ENCODE measurements at regions not wholly inside any gene's neighbourhood (a gene's known extent, or its start where the extent isn't known, plus 50 kb on each side); places are given as distances from the start of the nearest gene placed in this dataset.

GRCh38 chr20:9919271-9920014, 80.6 kb upstream of the PAK5 start:
- Histone ChIP-seq H3K4me1 (no peaks in the 10 kb centered on the region), H3K9ac (no peak overlapping the region), H3K4me2 (ENCODE audit: low read length) (no peak overlapping the region), H3K9me3 (ENCODE audit: control insufficient read depth, low read length) (no peaks in the 10 kb centered on the region), H3K27me3 (ENCODE audit: control insufficient read depth, insufficient read depth, low read length) (no peaks in the 10 kb centered on the region), H3K27ac (no peak overlapping the region), H3K4me3 (ENCODE audit: low read depth, low read length) (no peak overlapping the region), H2AFZ (no peak overlapping the region), H3K79me2 (no peaks in the 10 kb centered on the region), H3K36me3 (ENCODE audit: control insufficient read depth, insufficient read depth, low read length) (no peaks in the 10 kb centered on the region)
- TF ChIP-seq CTCF (IDR thresholded peaks at IDR 0.05) = no peak

DNA sequence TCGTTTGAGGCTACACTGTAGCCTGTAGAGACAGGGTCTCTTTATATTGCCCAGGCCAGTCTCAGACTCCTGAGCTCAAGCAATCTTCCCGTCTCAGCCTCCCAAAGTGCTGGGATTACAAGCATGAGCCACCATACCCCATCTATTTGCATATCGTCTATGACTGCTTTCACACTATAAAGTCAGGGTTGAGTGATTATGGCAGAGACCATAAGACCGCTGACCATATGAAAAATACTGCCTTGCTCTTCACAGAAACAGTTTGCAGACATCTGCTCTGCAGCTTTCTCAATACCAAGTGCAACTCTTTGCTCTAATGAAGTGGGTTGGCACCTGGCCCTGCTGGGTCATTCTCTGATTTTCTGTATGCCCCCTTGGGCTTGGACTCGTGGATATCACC, 79.5 kb upstream of the PAK5 start:
- Histone ChIP-seq H3K4me1 (no peaks in the 10 kb centered on the region), H2AFZ (no peak overlapping the region), H3K36me3 (ENCODE audit: control insufficient read depth, insufficient read depth, low read length) (no peaks in the 10 kb centered on the region), H3K9me3 (ENCODE audit: control insufficient read depth, low read length) (no peaks in the 10 kb centered on the region), H3K27me3 (ENCODE audit: control insufficient read depth, insufficient read depth, low read length) (no peaks in the 10 kb centered on the region), H3K9ac (no peak overlapping the region), H3K4me3 (ENCODE audit: low read depth, low read length) (no peak overlapping the region), H3K27ac (no peak overlapping the region), H3K4me2 (ENCODE audit: low read length) (no peak overlapping the region), H3K79me2 (no peaks in the 10 kb centered on the region)
- TF ChIP-seq CTCF (IDR thresholded peaks at IDR 0.05) = no peak

GRCh38 chr20:9916761-9917160, 77.9 kb upstream of the PAK5 start:
- Histone ChIP-seq H3K9me3 (ENCODE audit: control insufficient read depth, low read length) (no peaks in the 10 kb centered on the region), H2AFZ (no peak overlapping the region), H3K27me3 (ENCODE audit: control insufficient read depth, insufficient read depth, low read length) (no peaks in the 10 kb centered on the region), H3K27ac (no peak overlapping the region), H3K36me3 (ENCODE audit: control insufficient read depth, insufficient read depth, low read length) (no peaks in the 10 kb centered on the region), H3K79me2 (no peaks in the 10 kb centered on the region), H3K4me3 (ENCODE audit: low read depth, low read length) (no peak overlapping the region), H3K4me1 (no peaks in the 10 kb centered on the region), H3K4me2 (ENCODE audit: low read length) (no peak overlapping the region), H3K9ac (no peak overlapping the region)
- no peak for TF ChIP-seq CTCF (IDR thresholded peaks at IDR 0.05)

DNA sequence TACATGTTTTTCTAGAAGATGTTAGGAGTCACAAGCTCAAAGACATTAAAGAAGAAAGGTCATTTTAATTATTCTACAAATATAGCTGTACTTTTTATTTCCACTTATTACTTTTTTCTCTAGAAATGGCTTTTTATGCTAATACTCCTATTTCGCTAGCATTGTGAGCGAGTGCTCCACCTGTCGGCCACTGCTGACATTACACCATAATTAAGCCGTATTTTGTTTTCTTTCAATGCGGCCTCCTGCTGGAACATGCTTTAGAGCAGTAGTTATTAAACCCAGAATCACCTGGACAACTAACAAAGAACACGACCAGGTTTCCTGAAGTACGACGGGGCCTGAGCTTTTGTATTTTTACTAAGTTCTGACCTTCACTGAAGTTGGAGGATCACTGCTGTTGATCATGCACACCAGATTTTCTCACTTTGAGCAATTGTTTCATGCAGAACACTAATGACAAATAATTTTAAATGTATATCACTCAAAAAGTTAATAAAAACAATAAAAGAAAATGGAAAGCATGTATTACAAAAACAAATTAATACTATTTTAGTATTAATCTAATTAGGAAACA, 74.1 kb upstream of the PAK5 start:
- H2AFZ ChIP-seq = no peak overlapping the region
- no peaks in the 10 kb centered on the region for H3K27me3 ChIP-seq (ENCODE audit: control insufficient read depth, insufficient read depth, low read length)
- peak; percentile 86 for TF ChIP-seq CTCF (IDR thresholded peaks at IDR 0.05)
- no peaks in the 10 kb centered on the region for H3K36me3 ChIP-seq (ENCODE audit: control insufficient read depth, insufficient read depth, low read length)
- no peaks in the 10 kb centered on the region for H3K79me2 ChIP-seq
- H3K9ac ChIP-seq = no peak overlapping the region
- H3K4me3 ChIP-seq (ENCODE audit: low read depth, low read length) = no peak overlapping the region
- H3K4me2 ChIP-seq (ENCODE audit: low read length) = no peak overlapping the region
- no peaks in the 10 kb centered on the region for H3K4me1 ChIP-seq
- H3K27ac ChIP-seq = no peak overlapping the region
- no peaks in the 10 kb centered on the region for H3K9me3 ChIP-seq (ENCODE audit: control insufficient read depth, low read length)

DNA sequence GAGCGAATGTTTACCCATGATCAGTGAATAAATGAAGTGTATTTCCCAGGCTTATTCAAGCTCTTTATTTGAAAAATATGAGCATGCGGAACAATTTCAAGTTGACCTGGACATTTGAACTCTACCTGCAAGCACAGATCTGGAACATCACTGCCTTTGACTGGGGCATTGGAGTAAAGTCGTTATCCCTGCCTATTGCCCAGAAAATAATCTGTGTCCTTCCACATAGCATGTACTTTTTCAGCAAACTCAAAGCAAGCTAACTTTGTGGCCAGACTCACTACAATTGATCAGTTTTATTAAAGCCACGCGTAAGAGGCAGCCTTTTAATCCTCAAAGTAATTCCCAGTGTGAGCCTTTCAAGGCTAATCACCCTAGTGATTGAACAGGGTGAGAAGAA, 73.4 kb upstream of the PAK5 start:
- no peak overlapping the region for H3K9ac ChIP-seq
- H3K36me3 ChIP-seq (ENCODE audit: control insufficient read depth, insufficient read depth, low read length) = no peaks in the 10 kb centered on the region
- H3K79me2 ChIP-seq = no peaks in the 10 kb centered on the region
- H3K4me1 ChIP-seq = no peaks in the 10 kb centered on the region
- H3K9me3 ChIP-seq (ENCODE audit: control insufficient read depth, low read length) = no peaks in the 10 kb centered on the region
- no peak for TF ChIP-seq CTCF (IDR thresholded peaks at IDR 0.05)
- H3K27ac ChIP-seq = no peak overlapping the region
- no peaks in the 10 kb centered on the region for H3K27me3 ChIP-seq (ENCODE audit: control insufficient read depth, insufficient read depth, low read length)
- no peak overlapping the region for H2AFZ ChIP-seq
- H3K4me2 ChIP-seq (ENCODE audit: low read length) = no peak overlapping the region
- no peak overlapping the region for H3K4me3 ChIP-seq (ENCODE audit: low read depth, low read length)
